ENCODE measurements at regions not wholly inside any gene's neighbourhood (a gene's known extent, or its start where the extent isn't known, plus 50 kb on each side); places are given as distances from the start of the nearest gene placed in this dataset.

DNA sequence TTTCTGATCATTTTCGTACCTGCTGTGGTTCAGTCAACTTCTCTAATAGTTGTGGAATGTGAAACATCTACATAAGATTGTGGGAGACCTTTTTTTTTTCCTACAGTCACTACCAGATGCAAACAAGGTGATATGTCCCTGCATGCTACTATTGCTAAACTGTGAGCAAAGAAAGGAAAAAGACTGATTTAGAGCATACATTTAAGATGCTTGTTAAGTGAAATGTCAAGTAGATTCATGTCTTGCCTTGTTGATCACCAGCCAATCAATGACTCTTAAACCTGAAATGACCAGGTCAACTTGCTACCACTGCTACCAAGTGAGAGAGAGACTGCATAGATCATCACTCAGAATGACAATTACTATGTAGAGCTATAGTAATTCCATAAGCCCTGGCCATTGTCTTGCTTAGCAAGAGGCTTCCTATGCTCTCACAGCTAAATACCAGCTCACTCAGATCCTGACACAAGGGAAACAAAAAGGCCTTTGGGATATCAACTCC, 84.3 kb upstream of the SKAP2 start:
- TF ChIP-seq, protein P1, sequence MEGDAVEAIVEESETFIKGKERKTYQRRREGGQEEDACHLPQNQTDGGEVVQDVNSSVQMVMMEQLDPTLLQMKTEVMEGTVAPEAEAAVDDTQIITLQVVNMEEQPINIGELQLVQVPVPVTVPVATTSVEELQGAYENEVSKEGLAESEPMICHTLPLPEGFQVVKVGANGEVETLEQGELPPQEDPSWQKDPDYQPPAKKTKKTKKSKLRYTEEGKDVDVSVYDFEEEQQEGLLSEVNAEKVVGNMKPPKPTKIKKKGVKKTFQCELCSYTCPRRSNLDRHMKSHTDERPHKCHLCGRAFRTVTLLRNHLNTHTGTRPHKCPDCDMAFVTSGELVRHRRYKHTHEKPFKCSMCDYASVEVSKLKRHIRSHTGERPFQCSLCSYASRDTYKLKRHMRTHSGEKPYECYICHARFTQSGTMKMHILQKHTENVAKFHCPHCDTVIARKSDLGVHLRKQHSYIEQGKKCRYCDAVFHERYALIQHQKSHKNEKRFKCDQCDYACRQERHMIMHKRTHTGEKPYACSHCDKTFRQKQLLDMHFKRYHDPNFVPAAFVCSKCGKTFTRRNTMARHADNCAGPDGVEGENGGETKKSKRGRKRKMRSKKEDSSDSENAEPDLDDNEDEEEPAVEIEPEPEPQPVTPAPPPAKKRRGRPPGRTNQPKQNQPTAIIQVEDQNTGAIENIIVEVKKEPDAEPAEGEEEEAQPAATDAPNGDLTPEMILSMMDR (IDR thresholded peaks at IDR 0.05), result no peak
- TF ChIP-seq ZFX (IDR thresholded peaks at IDR 0.05; ENCODE audit: borderline replicate concordance), result no peak

All from 22Rv1 (cell line).